Gastrocnemius medialis (tissue), 4 donors: ENCODE measurements at regions not wholly inside any gene's neighbourhood (a gene's known extent, or its start where the extent isn't known, plus 50 kb on each side); places are given as distances from the start of the nearest gene placed in this dataset.

ENCODE experiments used
- CTCF ChIP-seq, 5 experiments: fragments of 450-650 bp in 3 of 5; fragments of 200-600 bp in 2 of 5; sonication (generic) in 2 of 5; IDR thresholded peaks in 4 of 5; conservative IDR thresholded peaks in 1 of 5; 1 replicate in 4 of 5; 2 replicates in 1 of 5; pipeline ENCODE4 v1.5.1; 2016 to 2019; ENCODE audit warnings: antibody characterized with exemption in 5 of 5, mild to moderate bottlenecking in 3 of 5, moderate library complexity in 3 of 5
- POLR2A ChIP-seq, 2 donors: fragments of 450-650 bp; IDR thresholded peaks; one replicate each; pipeline ENCODE4 v1.6.1; 2017; ENCODE audit warnings: antibody characterized with exemption in 2 of 2, mild to moderate bottlenecking in 2 of 2, moderate library complexity in 2 of 2

- TF ChIP-seq POLR2A (IDR thresholded peaks at IDR 0.05) (no peak), CTCF (IDR thresholded peaks at IDR 0.05 in 4 of 5, conservative IDR thresholded peaks at IDR 0.05 in 1 of 5) (no peak)
Measured at GRCh38 chr16:55989569-55989907, 114.4 kb upstream of the CES5A start.
